ENCODE measurements at regions not wholly inside any gene's neighbourhood (a gene's known extent, or its start where the extent isn't known, plus 50 kb on each side); places are given as distances from the start of the nearest gene placed in this dataset.

GRCh38 chr11:131229221-131229620 lies 141.2 kb upstream of the NTM start:
- Histone ChIP-seq H3K27ac (ENCODE audit: low read depth, low read length, poor library complexity, severe bottlenecking) (no peak overlapping the region), H3K79me2 (ENCODE audit: insufficient read depth, low read depth, low read length) (no peaks in the 10 kb centered on the region), H4K20me1 (ENCODE audit: insufficient read depth, low read length) (no peaks in the 10 kb centered on the region), H3K9me3 (ENCODE audit: low read length) (no peaks in the 10 kb centered on the region), H2AFZ (ENCODE audit: low read length) (no peak overlapping the region), H3K4me3 (ENCODE audit: low read depth, low read length, poor library complexity, severe bottlenecking) (no peak overlapping the region), H3K36me3 (ENCODE audit: insufficient read depth, low read length) (no peaks in the 10 kb centered on the region), H3K4me2 (ENCODE audit: low read length) (no peak overlapping the region), H3K4me1 (ENCODE audit: insufficient read depth, low read length, poor library complexity, severe bottlenecking) (no peaks in the 10 kb centered on the region), H3K9me2 (ENCODE audit: insufficient read depth, low read length) (no peaks in the 10 kb centered on the region)
- no TSS peak for BruUV-seq (replicated peaks)
- ChIA-PET CTCF (ENCODE audit: unreplicated experiment) (no interaction called here), POLR2A (no interaction called here)
- intact Hi-C loops (cut with micrococcal nuclease; ENCODE audit: unreplicated experiment) = no loop called here
- DNase-seq (ENCODE audit: low spot score) = no peak
- TF ChIP-seq EZH2phosphoT487 (IDR thresholded peaks at IDR 0.05; ENCODE audit: borderline replicate concordance, low read depth, low read length) (no peak), CTCF (conservative IDR thresholded peaks at IDR 0.05; ENCODE audit: low read length) (no peak)

- ChIA-PET CTCF (ENCODE audit: unreplicated experiment) (no interaction called here), POLR2A (no interaction called here)
- DNase-seq (ENCODE audit: low spot score) = no peak
- no peaks in the 10 kb centered on the region for H3K79me2 ChIP-seq (ENCODE audit: insufficient read depth, low read depth, low read length)
- H4K20me1 ChIP-seq (ENCODE audit: insufficient read depth, low read length) = no peaks in the 10 kb centered on the region
- no peaks in the 10 kb centered on the region for H3K9me3 ChIP-seq (ENCODE audit: low read length)
- TF ChIP-seq CTCF (conservative IDR thresholded peaks at IDR 0.05; ENCODE audit: low read length) (no peak), EZH2phosphoT487 (IDR thresholded peaks at IDR 0.05; ENCODE audit: borderline replicate concordance, low read depth, low read length) (no peak)
- no peak overlapping the region for H3K27ac ChIP-seq (ENCODE audit: low read depth, low read length, poor library complexity, severe bottlenecking)
- H3K9me2 ChIP-seq (ENCODE audit: insufficient read depth, low read length) = no peaks in the 10 kb centered on the region
- H3K36me3 ChIP-seq (ENCODE audit: insufficient read depth, low read length) = no peaks in the 10 kb centered on the region
- no TSS peak for BruUV-seq (replicated peaks)
- no peak overlapping the region for H3K4me3 ChIP-seq (ENCODE audit: low read depth, low read length, poor library complexity, severe bottlenecking)
- H3K4me2 ChIP-seq (ENCODE audit: low read length) = no peak overlapping the region
- no peak overlapping the region for H2AFZ ChIP-seq (ENCODE audit: low read length)
- H3K4me1 ChIP-seq (ENCODE audit: insufficient read depth, low read length, poor library complexity, severe bottlenecking) = no peaks in the 10 kb centered on the region
- intact Hi-C loops (cut with micrococcal nuclease; ENCODE audit: unreplicated experiment) = no loop called here
Observed at GRCh38 chr11:131231317-131231940, 139.0 kb upstream of the NTM start.

- intact Hi-C loops (cut with micrococcal nuclease; ENCODE audit: unreplicated experiment) = no loop called here
- H3K79me2 ChIP-seq (ENCODE audit: insufficient read depth, low read depth, low read length) = no peaks in the 10 kb centered on the region
- no peaks in the 10 kb centered on the region for H4K20me1 ChIP-seq (ENCODE audit: insufficient read depth, low read length)
- no peaks in the 10 kb centered on the region for H3K4me1 ChIP-seq (ENCODE audit: insufficient read depth, low read length, poor library complexity, severe bottlenecking)
- no peak for DNase-seq (ENCODE audit: low spot score)
- no TSS peak for BruUV-seq (replicated peaks)
- H3K27ac ChIP-seq (ENCODE audit: low read depth, low read length, poor library complexity, severe bottlenecking) = no peak overlapping the region
- TF ChIP-seq CTCF (conservative IDR thresholded peaks at IDR 0.05; ENCODE audit: low read length) = no peak
- TF ChIP-seq EZH2phosphoT487 (IDR thresholded peaks at IDR 0.05; ENCODE audit: borderline replicate concordance, low read depth, low read length) = no peak
- CTCF ChIA-PET (ENCODE audit: unreplicated experiment) = no interaction called here
- no peaks in the 10 kb centered on the region for H3K36me3 ChIP-seq (ENCODE audit: insufficient read depth, low read length)
- POLR2A ChIA-PET = no interaction called here
- no peaks in the 10 kb centered on the region for H3K9me2 ChIP-seq (ENCODE audit: insufficient read depth, low read length)
- no peak overlapping the region for H3K4me2 ChIP-seq (ENCODE audit: low read length)
- H2AFZ ChIP-seq (ENCODE audit: low read length) = no peak overlapping the region
- H3K4me3 ChIP-seq (ENCODE audit: low read depth, low read length, poor library complexity, severe bottlenecking) = no peak overlapping the region
- no peaks in the 10 kb centered on the region for H3K9me3 ChIP-seq (ENCODE audit: low read length)
Observed at GRCh38 chr11:131232261-131232660, 138.2 kb upstream of the NTM start.
